ENCODE measurements at regions not wholly inside any gene's neighbourhood (a gene's known extent, or its start where the extent isn't known, plus 50 kb on each side); places are given as distances from the start of the nearest gene placed in this dataset.

DNA sequence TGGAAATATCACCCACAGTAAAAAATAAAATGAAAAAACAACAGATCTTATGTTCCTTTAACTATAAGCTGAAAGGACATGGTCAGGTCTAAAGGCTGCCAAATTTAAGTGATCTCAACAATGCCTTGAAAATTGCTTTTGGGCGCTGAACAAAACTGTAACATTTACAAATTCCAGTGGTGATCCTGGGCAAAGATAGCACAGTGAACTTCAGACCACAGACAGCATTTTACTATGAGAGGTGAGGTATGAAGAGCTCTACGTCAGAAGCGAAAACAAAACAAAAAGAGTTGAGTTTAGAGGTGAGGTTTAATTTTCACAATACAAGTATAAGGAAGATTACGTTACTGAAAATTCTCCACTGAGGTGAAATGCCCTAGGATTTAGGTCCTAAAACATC lies 165.8 kb upstream of the STK32A start:
- Mint-ChIP-seq H3K36me3 (ENCODE audit: low read depth) (no peaks in the 10 kb centered on the region), H3K9me3 (no peaks in the 10 kb centered on the region), H3K27ac (no peak overlapping the region), H3K4me1 (no peaks in the 10 kb centered on the region), H3K4me3 (no peak overlapping the region), H3K27me3 (ENCODE audit: low read depth, poor library complexity) (peaks cover 5% of the 10 kb centered on the region)
- DNase-seq: no peak
- TF ChIP-seq, protein P1, sequence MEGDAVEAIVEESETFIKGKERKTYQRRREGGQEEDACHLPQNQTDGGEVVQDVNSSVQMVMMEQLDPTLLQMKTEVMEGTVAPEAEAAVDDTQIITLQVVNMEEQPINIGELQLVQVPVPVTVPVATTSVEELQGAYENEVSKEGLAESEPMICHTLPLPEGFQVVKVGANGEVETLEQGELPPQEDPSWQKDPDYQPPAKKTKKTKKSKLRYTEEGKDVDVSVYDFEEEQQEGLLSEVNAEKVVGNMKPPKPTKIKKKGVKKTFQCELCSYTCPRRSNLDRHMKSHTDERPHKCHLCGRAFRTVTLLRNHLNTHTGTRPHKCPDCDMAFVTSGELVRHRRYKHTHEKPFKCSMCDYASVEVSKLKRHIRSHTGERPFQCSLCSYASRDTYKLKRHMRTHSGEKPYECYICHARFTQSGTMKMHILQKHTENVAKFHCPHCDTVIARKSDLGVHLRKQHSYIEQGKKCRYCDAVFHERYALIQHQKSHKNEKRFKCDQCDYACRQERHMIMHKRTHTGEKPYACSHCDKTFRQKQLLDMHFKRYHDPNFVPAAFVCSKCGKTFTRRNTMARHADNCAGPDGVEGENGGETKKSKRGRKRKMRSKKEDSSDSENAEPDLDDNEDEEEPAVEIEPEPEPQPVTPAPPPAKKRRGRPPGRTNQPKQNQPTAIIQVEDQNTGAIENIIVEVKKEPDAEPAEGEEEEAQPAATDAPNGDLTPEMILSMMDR (IDR thresholded peaks at IDR 0.05): no peak

DNA sequence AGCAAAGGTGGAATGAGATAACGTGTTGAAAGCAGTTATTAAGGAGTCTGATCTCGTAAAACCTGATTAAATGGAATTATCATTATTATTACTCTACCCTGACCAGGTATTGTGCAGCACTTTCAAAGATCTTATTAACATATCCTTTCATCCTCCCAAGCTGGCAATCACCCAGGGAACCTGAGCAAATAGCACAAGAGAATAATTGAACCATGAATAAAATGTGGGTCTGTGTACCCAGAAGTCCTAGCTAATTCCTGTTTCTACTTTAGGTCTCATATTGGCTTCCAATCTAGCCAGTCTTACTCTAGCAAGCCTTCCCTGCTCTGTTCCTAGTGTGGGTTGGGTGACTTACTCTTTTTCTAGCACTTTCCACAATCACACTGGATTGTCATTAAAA lies 162.2 kb upstream of the STK32A start:
- TF ChIP-seq, protein P1 (IDR thresholded peaks at IDR 0.05): no peak
- Mint-ChIP-seq H3K27me3 (ENCODE audit: low read depth, poor library complexity) (no peaks in the 10 kb centered on the region), H3K9me3 (no peaks in the 10 kb centered on the region), H3K36me3 (ENCODE audit: low read depth) (no peaks in the 10 kb centered on the region), H3K27ac (no peak overlapping the region), H3K4me3 (no peak overlapping the region), H3K4me1 (no peaks in the 10 kb centered on the region)
- no peak for DNase-seq

DNA sequence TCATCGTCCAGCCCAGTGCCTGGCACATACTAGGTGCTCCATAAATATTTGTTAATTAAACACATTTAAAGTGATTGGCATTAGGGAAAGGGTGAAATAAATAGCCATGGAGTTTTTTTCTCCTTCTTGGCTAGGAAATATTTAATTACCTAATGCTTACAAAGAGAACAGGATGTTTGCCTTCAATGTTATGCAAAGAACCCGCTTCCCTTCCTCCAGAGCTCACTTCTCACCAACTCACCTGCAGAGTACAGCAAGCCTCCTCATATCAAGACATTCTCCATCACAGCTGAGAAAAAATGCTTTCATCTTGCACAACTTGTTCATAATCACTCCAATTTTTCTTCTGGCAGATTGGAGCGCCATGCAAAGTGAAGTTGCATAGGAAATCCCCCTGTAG lies 161.7 kb upstream of the STK32A start:
- Mint-ChIP-seq H3K27me3 (ENCODE audit: low read depth, poor library complexity) (no peaks in the 10 kb centered on the region), H3K4me1 (no peaks in the 10 kb centered on the region), H3K36me3 (ENCODE audit: low read depth) (no peaks in the 10 kb centered on the region), H3K9me3 (no peaks in the 10 kb centered on the region), H3K27ac (no peak overlapping the region), H3K4me3 (no peak overlapping the region)
- no peak for DNase-seq
- TF ChIP-seq, protein P1 (IDR thresholded peaks at IDR 0.05): no peak

DNA sequence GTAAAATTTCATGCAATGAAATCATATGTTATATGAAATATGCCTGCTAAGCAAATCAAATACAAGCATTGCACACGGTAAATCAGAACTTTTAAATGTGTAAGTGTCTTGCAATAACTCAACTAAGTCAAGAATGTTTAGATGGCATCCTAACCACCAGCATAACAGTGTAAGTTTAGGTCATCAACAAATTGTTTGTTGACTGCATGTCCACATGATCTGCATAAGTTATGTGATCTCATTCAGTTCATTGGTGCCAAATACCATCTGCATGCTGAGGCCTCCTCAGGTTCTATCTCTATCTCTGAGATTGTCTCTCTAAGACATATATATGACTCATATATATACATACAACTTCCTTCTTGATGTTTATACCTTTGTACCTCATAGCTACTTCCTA lies 159.6 kb upstream of the STK32A start:
- Mint-ChIP-seq H3K27me3 (ENCODE audit: low read depth, poor library complexity) (no peaks in the 10 kb centered on the region), H3K9me3 (no peaks in the 10 kb centered on the region), H3K27ac (no peak overlapping the region), H3K36me3 (ENCODE audit: low read depth) (no peaks in the 10 kb centered on the region), H3K4me3 (no peak overlapping the region), H3K4me1 (no peaks in the 10 kb centered on the region)
- TF ChIP-seq, protein P1 (IDR thresholded peaks at IDR 0.05): no peak
- no peak for DNase-seq

DNA sequence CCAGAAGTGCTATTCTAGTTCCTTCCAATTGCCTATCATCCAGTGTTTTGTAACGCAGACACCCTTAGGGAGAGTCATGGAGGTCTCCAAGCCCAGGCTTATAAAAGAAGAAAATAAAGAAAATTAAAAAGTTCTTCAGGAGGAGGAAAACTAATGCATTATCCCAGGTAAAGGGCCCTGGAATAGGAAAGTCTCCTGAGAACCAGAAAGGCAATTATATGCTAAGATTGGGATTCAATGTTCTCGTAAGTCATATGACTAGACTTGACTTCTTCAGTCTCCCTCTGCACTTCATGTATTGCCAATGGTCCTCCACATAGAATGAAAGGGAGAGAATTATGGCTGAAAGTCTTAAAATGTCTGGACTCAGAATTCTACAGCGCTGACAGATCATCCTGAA lies 154.4 kb upstream of the STK32A start:
- Mint-ChIP-seq H3K36me3 (ENCODE audit: low read depth) (no peaks in the 10 kb centered on the region), H3K9me3 (no peaks in the 10 kb centered on the region), H3K4me3 (no peak overlapping the region), H3K27ac (no peak overlapping the region), H3K27me3 (ENCODE audit: low read depth, poor library complexity) (peaks cover 2% of the 10 kb centered on the region), H3K4me1 (peaks cover 6% of the 10 kb centered on the region)
- no peak for DNase-seq
- TF ChIP-seq, protein P1 (IDR thresholded peaks at IDR 0.05): no peak

DNA sequence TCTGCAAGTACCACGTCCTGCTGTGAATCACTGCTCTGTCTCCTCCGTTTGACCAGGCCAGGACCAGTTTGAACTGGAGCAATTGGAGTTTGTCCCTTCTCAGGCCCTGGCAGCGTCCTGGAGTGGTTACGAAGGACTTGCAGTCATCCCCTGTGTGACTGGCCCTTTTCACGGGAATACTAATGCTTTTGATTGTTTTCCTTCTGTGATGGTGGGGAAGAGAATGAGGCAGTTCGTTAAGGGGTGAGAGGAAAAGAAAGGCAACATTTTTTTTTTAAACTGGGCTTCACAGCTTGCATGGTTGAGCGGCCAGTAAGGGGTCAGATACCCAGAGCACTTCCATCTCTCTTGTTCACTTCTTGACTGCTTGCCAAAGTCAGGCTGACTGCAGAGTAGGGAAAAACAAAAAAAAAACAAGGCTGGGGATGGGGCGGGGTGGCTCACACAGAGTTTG lies 153.5 kb upstream of the STK32A start:
- Mint-ChIP-seq H3K4me3 (no peak overlapping the region), H3K27me3 (ENCODE audit: low read depth, poor library complexity) (peaks cover 2% of the 10 kb centered on the region), H3K9me3 (no peaks in the 10 kb centered on the region), H3K36me3 (ENCODE audit: low read depth) (no peaks in the 10 kb centered on the region), H3K27ac (peak overlapping the region; percentile 0), H3K4me1 (peaks cover 6% of the 10 kb centered on the region)
- DNase-seq: no peak
- TF ChIP-seq, protein P1 (IDR thresholded peaks at IDR 0.05): no peak
